ENCODE measurements at regions not wholly inside any gene's neighbourhood (a gene's known extent, or its start where the extent isn't known, plus 50 kb on each side); places are given as distances from the start of the nearest gene placed in this dataset.

- TF ChIP-seq ATF3 (IDR thresholded peaks at IDR 0.05; ENCODE audit: insufficient read depth, low read depth, low read length) (no peak), NRF1 (IDR thresholded peaks at IDR 0.05; ENCODE audit: low read depth, low read length) (peak; percentile 89), KDM1A (IDR thresholded peaks at IDR 0.05; ENCODE audit: borderline replicate concordance, low read length) (no peak), ASH2L (IDR thresholded peaks at IDR 0.05; ENCODE audit: low read length) (peak; percentile 58), JUND (IDR thresholded peaks at IDR 0.05; ENCODE audit: low read length) (no peak), CHD7 (IDR thresholded peaks at IDR 0.05; ENCODE audit: insufficient replicate concordance, low read length) (no peak), KDM5A (IDR thresholded peaks at IDR 0.05; ENCODE audit: low read length) (no peak), CHD2 (IDR thresholded peaks at IDR 0.05; ENCODE audit: low read length) (no peak), TAF1 (IDR thresholded peaks at IDR 0.05; ENCODE audit: low read depth, low read length) (peak; percentile 75), SIX5 (IDR thresholded peaks at IDR 0.05; ENCODE audit: low read depth, low read length) (no peak)
Measured at GRCh38 chr2:120442923-120443571, 97.1 kb downstream of the INHBB start (continued).
